Common myeloid progenitor, CD34-positive (primary cell): ENCODE measurements at regions not wholly inside any gene's neighbourhood (a gene's known extent, or its start where the extent isn't known, plus 50 kb on each side); places are given as distances from the start of the nearest gene placed in this dataset.

ENCODE experiments used
- CTCF ChIA-PET: fragments of 350-600 bp; sonication (Branson Sonifier 250); formaldehyde crosslinking; loops from one replicate; lab custom pipeline; 2021; ENCODE audit warnings: antibody characterized with exemption; lab: Charles Lee
- POLR2A ChIA-PET: fragments of 350-600 bp; sonication (Branson Sonifier 250); formaldehyde crosslinking; loops from one replicate; lab custom pipeline; 2021; ENCODE audit warnings: antibody characterized with exemption; lab: Charles Lee
- DNase-seq, 3 donors: peaks; one replicate each; pipeline versions ENCODE4 v3.0.0 to v3.0.0-alpha.2; 2013
- H3K27ac ChIP-seq, 2 experiments: 1 replicate in 1 of 2; 2 replicates in 1 of 2; pipeline ENCODE4 v1.7.0; 2013; ENCODE audit warnings: inconsistent platforms in 2 of 2, low read length in 2 of 2, mild to moderate bottlenecking in 2 of 2, low read depth in 1 of 2, moderate library complexity in 1 of 2; ENCODE audit not compliant: severe bottlenecking in 2 of 2, insufficient read depth in 1 of 2, poor library complexity in 1 of 2
- H3K27me3 ChIP-seq, 5 experiments: replicated peaks in 2 of 5; 1 replicate in 3 of 5; 2 replicates in 2 of 5; pipeline versions ENCODE4 v1.6.1 to v1.7.0; 2013; ENCODE audit warnings: low read length in 4 of 5, mild to moderate bottlenecking in 2 of 5, moderate library complexity in 2 of 5, inconsistent platforms in 1 of 5; ENCODE audit not compliant: insufficient read depth in 5 of 5, control insufficient read depth in 4 of 5
- H3K36me3 ChIP-seq, 4 experiments: 1 replicate in 2 of 4; 2 replicates in 2 of 4; pipeline versions ENCODE4 v1.6.1 to v1.7.0; 2013; ENCODE audit warnings: low read length in 3 of 4, control low read depth in 1 of 4, mild to moderate bottlenecking in 1 of 4; ENCODE audit not compliant: control insufficient read depth in 4 of 4, insufficient read depth in 4 of 4
- H3K4me1 ChIP-seq, 4 experiments: 1 replicate in 3 of 4; 2 replicates in 1 of 4; pipeline versions ENCODE4 v1.6.1 to v1.7.1; 2013; ENCODE audit warnings: low read length in 3 of 4, mild to moderate bottlenecking in 3 of 4, control low read depth in 1 of 4, inconsistent platforms in 1 of 4, moderate library complexity in 1 of 4; ENCODE audit not compliant: control insufficient read depth in 4 of 4, insufficient read depth in 4 of 4; ENCODE audit errors: control extremely low read depth in 1 of 4
- H3K4me3 ChIP-seq, 7 experiments: 1 replicate in 4 of 7; 2 replicates in 3 of 7; pipeline versions ENCODE4 v1.5.1 to v1.7.0; 2013; ENCODE audit warnings: mild to moderate bottlenecking in 7 of 7, low read length in 6 of 7, moderate library complexity in 6 of 7, inconsistent platforms in 2 of 7, low read depth in 2 of 7, control low read depth in 1 of 7; ENCODE audit not compliant: insufficient read depth in 4 of 7, control insufficient read depth in 1 of 7; ENCODE audit errors: extremely low read depth in 1 of 7
- H3K9me3 ChIP-seq, 5 experiments: 1 replicate in 4 of 5; 2 replicates in 1 of 5; pipeline versions ENCODE4 v1.6.1 to v1.7.1; 2013; ENCODE audit warnings: low read length in 4 of 5, mild to moderate bottlenecking in 2 of 5, inconsistent platforms in 1 of 5, low read depth in 1 of 5, moderate library complexity in 1 of 5; ENCODE audit not compliant: control insufficient read depth in 4 of 5, insufficient read depth in 2 of 5; ENCODE audit errors: control extremely low read depth in 1 of 5
- WGBS: methylation state at CpG from one replicate; pipeline ENCODE4 v1.1.5; 2013; ENCODE audit not compliant: insufficient coverage; 5-methylcytosine and 5-hydroxymethylcytosine counted together

GRCh38 chr1:220391491-220391890 is 119.2 kb upstream of the RAB3GAP2 start:
- CTCF ChIA-PET: no interaction called here
- Histone ChIP-seq H3K36me3 (no peaks in the 10 kb centered on the region), H3K4me1 (no peaks in the 10 kb centered on the region), H3K9me3 (peaks cover 0 to 3% (median 0%) of the 10 kb centered on the region in 5 experiments), H3K4me3 (no peak overlapping the region), H3K27me3 (peaks cover 0 to 9% (median 0%) of the 10 kb centered on the region in 5 experiments), H3K27ac (no peak overlapping the region)
- no peak for DNase-seq
- POLR2A ChIA-PET: no interaction called here
- 100% methylated on average over 1 of the region's 2 CpGs for WGBS

GRCh38 chr1:220389634-220390033 is 117.4 kb upstream of the RAB3GAP2 start:
- H3K27me3 ChIP-seq: peaks cover 0 to 7% (median 3%) of the 10 kb centered on the region in 5 experiments
- H3K4me1 ChIP-seq: no peaks in the 10 kb centered on the region
- H3K27ac ChIP-seq: no peak overlapping the region
- no CpG with 5 or more reads among the region's 5 CpGs for WGBS
- H3K9me3 ChIP-seq: peaks cover 0 to 3% (median 0%) of the 10 kb centered on the region in 5 experiments
- no peak overlapping the region for H3K4me3 ChIP-seq
- DNase-seq: no peak
- H3K36me3 ChIP-seq: no peaks in the 10 kb centered on the region
- CTCF ChIA-PET: no interaction called here
- POLR2A ChIA-PET: no interaction called here

- DNase-seq: no peak
- 62% methylated on average over 3 of the region's 3 CpGs for WGBS
- Histone ChIP-seq H3K9me3 (no peaks in the 10 kb centered on the region), H3K36me3 (no peaks in the 10 kb centered on the region), H3K27ac (no peak overlapping the region), H3K27me3 (peaks cover 0 to 4% (median 3%) of the 10 kb centered on the region in 5 experiments), H3K4me1 (no peaks in the 10 kb centered on the region), H3K4me3 (no peak overlapping the region)
- ChIA-PET POLR2A (no interaction called here), CTCF (no interaction called here)
Measured at GRCh38 chr1:220386494-220387195, 114.4 kb upstream of the RAB3GAP2 start.

- Histone ChIP-seq H3K4me3 (no peak overlapping the region), H3K27ac (no peak overlapping the region), H3K9me3 (no peaks in the 10 kb centered on the region), H3K27me3 (peaks cover 0 to 4% (median 2%) of the 10 kb centered on the region in 5 experiments), H3K4me1 (no peaks in the 10 kb centered on the region), H3K36me3 (no peaks in the 10 kb centered on the region)
- 100% methylated on average over 1 of the region's 1 CpG for WGBS
- CTCF ChIA-PET: no interaction called here
- DNase-seq: no peak
- POLR2A ChIA-PET: no interaction called here
Measured at GRCh38 chr1:220385158-220385557, 112.9 kb upstream of the RAB3GAP2 start.

GRCh38 chr1:220382994-220383393 is 110.7 kb upstream of the RAB3GAP2 start:
- Histone ChIP-seq H3K4me1 (no peaks in the 10 kb centered on the region), H3K27me3 (peaks cover 0 to 3% (median 0%) of the 10 kb centered on the region in 5 experiments), H3K4me3 (no peak overlapping the region), H3K36me3 (no peaks in the 10 kb centered on the region), H3K27ac (no peak overlapping the region), H3K9me3 (no peaks in the 10 kb centered on the region)
- ChIA-PET POLR2A (no interaction called here), CTCF (no interaction called here)
- DNase-seq: no peak
- 75% methylated on average over 3 of the region's 4 CpGs for WGBS

DNA sequence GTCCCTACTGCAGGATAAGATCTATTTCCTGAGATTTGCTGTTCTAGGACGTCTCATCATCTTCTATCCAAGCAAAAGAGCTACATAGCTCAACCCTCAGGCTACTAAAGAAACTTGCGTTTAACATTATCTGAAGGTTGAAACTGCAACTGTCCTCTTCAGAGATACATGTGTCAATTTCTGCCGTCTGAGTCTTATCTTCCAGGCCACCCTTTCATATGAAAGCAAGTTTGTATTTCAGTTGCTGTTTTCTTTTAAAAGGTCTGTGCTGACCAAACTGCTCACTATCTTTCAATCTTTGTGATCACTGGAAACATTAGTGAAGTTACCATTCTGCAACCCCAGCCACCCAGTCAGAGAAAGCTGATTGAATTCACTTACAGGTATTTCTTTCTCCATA is 108.6 kb upstream of the RAB3GAP2 start:
- ChIA-PET CTCF (no interaction called here), POLR2A (no interaction called here)
- H3K36me3 ChIP-seq: no peaks in the 10 kb centered on the region
- no peaks in the 10 kb centered on the region for H3K9me3 ChIP-seq
- H3K27me3 ChIP-seq: peaks cover 0 to 3% (median 0%) of the 10 kb centered on the region in 5 experiments
- H3K27ac ChIP-seq: no peak overlapping the region
- DNase-seq: no peak
- H3K4me3 ChIP-seq: no peak overlapping the region
- H3K4me1 ChIP-seq: no peaks in the 10 kb centered on the region
- WGBS: 73% methylated on average over 3 of the region's 3 CpGs

GRCh38 chr1:220378571-220379302 is 106.5 kb upstream of the RAB3GAP2 start:
- ChIA-PET CTCF (no interaction called here), POLR2A (no interaction called here)
- no peak for DNase-seq
- Histone ChIP-seq H3K9me3 (no peaks in the 10 kb centered on the region), H3K27ac (no peak overlapping the region), H3K36me3 (no peaks in the 10 kb centered on the region), H3K27me3 (no peaks in the 10 kb centered on the region), H3K4me1 (no peaks in the 10 kb centered on the region), H3K4me3 (no peak overlapping the region)
- WGBS: 91% methylated on average over 8 of the region's 11 CpGs
